ENCODE measurements at regions not wholly inside any gene's neighbourhood (a gene's known extent, or its start where the extent isn't known, plus 50 kb on each side); places are given as distances from the start of the nearest gene placed in this dataset.
"Not testable (repeated sequence)": the region's sequence is repeated elsewhere in the genome, so short reads cannot be mapped to it uniquely, and the experiment has no call there.

- Histone ChIP-seq H3F3A (ENCODE audit: low read depth) (no peaks in the 10 kb centered on the region), H3K9me3 (ENCODE audit: insufficient read depth, low read depth, low read length) (no peaks in the 10 kb centered on the region), H3K27me3 (ENCODE audit: insufficient read depth, low read length, poor library complexity, severe bottlenecking) (no peaks in the 10 kb centered on the region), H3K4me3 (ENCODE audit: low read length, poor library complexity, severe bottlenecking) (no peak overlapping the region), H3K36me3 (ENCODE audit: insufficient read depth, low read length) (no peaks in the 10 kb centered on the region), H3K79me2 (ENCODE audit: insufficient read depth, low read length) (no peaks in the 10 kb centered on the region), H2AFZ (ENCODE audit: low read length) (no peak overlapping the region), H3K9me2 (replicated peaks; ENCODE audit: low read depth, low read length) (no peaks in the 10 kb centered on the region), H3K9ac (ENCODE audit: low read depth, low read length, poor library complexity, severe bottlenecking) (no peak overlapping the region), H3K4me2 (ENCODE audit: low read depth, low read length, poor library complexity, severe bottlenecking) (no peak overlapping the region), H4K20me1 (ENCODE audit: insufficient read depth, low read length, poor library complexity, severe bottlenecking) (no peaks in the 10 kb centered on the region), H3K4me1 (ENCODE audit: insufficient read depth, low read length, poor library complexity, severe bottlenecking) (peaks cover 44% of the 10 kb centered on the region)
- TF ChIP-seq EZH2phosphoT487 (IDR thresholded peaks at IDR 0.05; ENCODE audit: borderline replicate concordance): no peak
- TF ChIP-seq CTCF (conservative IDR thresholded peaks at IDR 0.05; ENCODE audit: low read length): no peak
Observed at GRCh38 chr2:8332646-8333045, 349.2 kb upstream of the ID2 start.

- H3K27me3 ChIP-seq (ENCODE audit: insufficient read depth, low read length, poor library complexity, severe bottlenecking): no peaks in the 10 kb centered on the region
- no peaks in the 10 kb centered on the region for H3F3A ChIP-seq (ENCODE audit: low read depth)
- TF ChIP-seq EZH2phosphoT487 (IDR thresholded peaks at IDR 0.05; ENCODE audit: borderline replicate concordance) (no peak), CTCF (conservative IDR thresholded peaks at IDR 0.05; ENCODE audit: low read length) (no peak)
Observed at GRCh38 chr2:8333177-8333831, 348.6 kb upstream of the ID2 start.

GRCh38 chr2:8333832-8334187 is 348.0 kb upstream of the ID2 start:
- H3K27me3 ChIP-seq (ENCODE audit: insufficient read depth, low read length, poor library complexity, severe bottlenecking); H3K9me3 ChIP-seq (ENCODE audit: insufficient read depth, low read depth, low read length); H3K4me2 ChIP-seq (ENCODE audit: low read depth, low read length, poor library complexity, severe bottlenecking); H3K4me3 ChIP-seq (ENCODE audit: low read length, poor library complexity, severe bottlenecking); H4K20me1 ChIP-seq (ENCODE audit: insufficient read depth, low read length, poor library complexity, severe bottlenecking); H3K79me2 ChIP-seq (ENCODE audit: insufficient read depth, low read length); H3K9me2 ChIP-seq (replicated peaks; ENCODE audit: low read depth, low read length); H3K36me3 ChIP-seq (ENCODE audit: insufficient read depth, low read length); H3F3A ChIP-seq (ENCODE audit: low read depth); H2AFZ ChIP-seq (ENCODE audit: low read length); H3K9ac ChIP-seq (ENCODE audit: low read depth, low read length, poor library complexity, severe bottlenecking): not testable (repeated sequence)
- peaks cover 37% of the 10 kb centered on the region for H3K4me1 ChIP-seq (ENCODE audit: insufficient read depth, low read length, poor library complexity, severe bottlenecking)

More at GRCh38 chr2:8333177-8333831, 348.6 kb upstream of the ID2 start:
- Histone ChIP-seq H3K9me3 (ENCODE audit: insufficient read depth, low read depth, low read length) (no peaks in the 10 kb centered on the region), H3K4me1 (ENCODE audit: insufficient read depth, low read length, poor library complexity, severe bottlenecking) (peaks cover 42% of the 10 kb centered on the region), H3K9me2 (replicated peaks; ENCODE audit: low read depth, low read length) (no peaks in the 10 kb centered on the region), H2AFZ (ENCODE audit: low read length) (no peak overlapping the region), H3K4me3 (ENCODE audit: low read length, poor library complexity, severe bottlenecking) (no peak overlapping the region), H4K20me1 (ENCODE audit: insufficient read depth, low read length, poor library complexity, severe bottlenecking) (no peaks in the 10 kb centered on the region), H3K9ac (ENCODE audit: low read depth, low read length, poor library complexity, severe bottlenecking) (no peak overlapping the region), H3K4me2 (ENCODE audit: low read depth, low read length, poor library complexity, severe bottlenecking) (no peak overlapping the region), H3K79me2 (ENCODE audit: insufficient read depth, low read length) (no peaks in the 10 kb centered on the region), H3K36me3 (ENCODE audit: insufficient read depth, low read length) (no peaks in the 10 kb centered on the region)

- H3K27me3 ChIP-seq (ENCODE audit: insufficient read depth, low read length, poor library complexity, severe bottlenecking): no peaks in the 10 kb centered on the region
- H3K4me3 ChIP-seq (ENCODE audit: low read length, poor library complexity, severe bottlenecking): no peak overlapping the region
- no peak overlapping the region for H3K4me2 ChIP-seq (ENCODE audit: low read depth, low read length, poor library complexity, severe bottlenecking)
- no peak overlapping the region for H3K9ac ChIP-seq (ENCODE audit: low read depth, low read length, poor library complexity, severe bottlenecking)
- H3K9me2 ChIP-seq (replicated peaks; ENCODE audit: low read depth, low read length): no peaks in the 10 kb centered on the region
- TF ChIP-seq CTCF (conservative IDR thresholded peaks at IDR 0.05; ENCODE audit: low read length): no peak
- no peak for TF ChIP-seq EZH2phosphoT487 (IDR thresholded peaks at IDR 0.05; ENCODE audit: borderline replicate concordance)
- H3K79me2 ChIP-seq (ENCODE audit: insufficient read depth, low read length): no peaks in the 10 kb centered on the region
- no peaks in the 10 kb centered on the region for H4K20me1 ChIP-seq (ENCODE audit: insufficient read depth, low read length, poor library complexity, severe bottlenecking)
- H3K36me3 ChIP-seq (ENCODE audit: insufficient read depth, low read length): no peaks in the 10 kb centered on the region
- no peaks in the 10 kb centered on the region for H3F3A ChIP-seq (ENCODE audit: low read depth)
- H2AFZ ChIP-seq (ENCODE audit: low read length): no peak overlapping the region
- H3K9me3 ChIP-seq (ENCODE audit: insufficient read depth, low read depth, low read length): no peaks in the 10 kb centered on the region
- H3K4me1 ChIP-seq (ENCODE audit: insufficient read depth, low read length, poor library complexity, severe bottlenecking): peaks cover 35% of the 10 kb centered on the region
Observed at GRCh38 chr2:8334866-8335325, 347.0 kb upstream of the ID2 start.

Data from Loucy (cell line).